Right forelimb (tissue), 1 donor: ENCODE measurements at regions not wholly inside any gene's neighbourhood (a gene's known extent, or its start where the extent isn't known, plus 50 kb on each side); places are given as distances from the start of the nearest gene placed in this dataset.

Experiments used
- DNase-seq: peaks from one replicate; pipeline ENCODE4 v3.0.0-alpha.2; 2018

- DNase-seq, result no peak
Observed at GRCh38 chr9:89796606-89797005, 191.8 kb downstream of the GADD45G start.

GRCh38 chr9:89797255-89797654, 192.4 kb downstream of the GADD45G start:
- no peak for DNase-seq

- DNase-seq, result no peak
Observed at GRCh38 chr9:89797937-89798455, 193.2 kb downstream of the GADD45G start.

- no peak for DNase-seq
Observed at GRCh38 chr9:89798547-89799120, 193.8 kb downstream of the GADD45G start.

- DNase-seq, result no peak
Observed at GRCh38 chr9:89799221-89799620, 194.4 kb downstream of the GADD45G start.

DNA sequence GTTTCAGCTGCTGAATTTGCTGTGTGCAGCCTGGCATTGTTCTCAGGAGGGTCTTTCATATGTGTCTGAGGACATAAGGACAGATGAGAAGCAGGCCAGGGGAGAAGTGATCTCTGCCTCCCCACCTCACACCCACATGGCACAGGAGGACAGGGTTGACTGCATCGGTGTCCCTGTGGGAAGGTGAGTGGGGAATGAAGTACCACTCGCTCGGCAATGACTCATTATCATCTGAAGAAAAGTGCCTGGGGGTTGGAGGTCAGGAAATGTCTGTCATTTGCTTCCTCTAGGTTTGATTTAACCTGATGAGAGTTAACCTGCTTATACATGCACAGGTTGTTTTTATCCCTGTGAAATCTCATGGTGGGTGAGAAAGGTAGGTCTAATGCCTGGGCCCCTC, 195.0 kb downstream of the GADD45G start:
- DNase-seq, result no peak

DNA sequence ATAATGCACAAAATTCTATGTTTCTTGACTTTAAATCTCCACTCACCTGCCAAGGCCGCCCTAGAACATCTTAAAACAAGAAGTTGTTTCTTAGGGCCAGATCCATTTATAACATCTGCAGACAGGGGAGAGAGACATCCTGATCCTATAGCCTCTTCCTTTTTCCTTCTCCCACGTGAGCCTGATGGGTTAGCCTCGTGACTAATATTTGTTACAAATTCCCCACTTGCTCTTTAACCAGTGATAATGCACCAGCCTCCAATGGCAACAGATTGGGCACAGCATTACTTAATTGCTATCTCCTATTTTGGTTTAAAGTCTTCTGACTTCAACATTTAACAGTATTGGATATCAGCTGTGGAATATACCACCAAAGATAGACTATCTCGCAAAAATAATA, 196.5 kb downstream of the GADD45G start:
- no peak for DNase-seq

DNA sequence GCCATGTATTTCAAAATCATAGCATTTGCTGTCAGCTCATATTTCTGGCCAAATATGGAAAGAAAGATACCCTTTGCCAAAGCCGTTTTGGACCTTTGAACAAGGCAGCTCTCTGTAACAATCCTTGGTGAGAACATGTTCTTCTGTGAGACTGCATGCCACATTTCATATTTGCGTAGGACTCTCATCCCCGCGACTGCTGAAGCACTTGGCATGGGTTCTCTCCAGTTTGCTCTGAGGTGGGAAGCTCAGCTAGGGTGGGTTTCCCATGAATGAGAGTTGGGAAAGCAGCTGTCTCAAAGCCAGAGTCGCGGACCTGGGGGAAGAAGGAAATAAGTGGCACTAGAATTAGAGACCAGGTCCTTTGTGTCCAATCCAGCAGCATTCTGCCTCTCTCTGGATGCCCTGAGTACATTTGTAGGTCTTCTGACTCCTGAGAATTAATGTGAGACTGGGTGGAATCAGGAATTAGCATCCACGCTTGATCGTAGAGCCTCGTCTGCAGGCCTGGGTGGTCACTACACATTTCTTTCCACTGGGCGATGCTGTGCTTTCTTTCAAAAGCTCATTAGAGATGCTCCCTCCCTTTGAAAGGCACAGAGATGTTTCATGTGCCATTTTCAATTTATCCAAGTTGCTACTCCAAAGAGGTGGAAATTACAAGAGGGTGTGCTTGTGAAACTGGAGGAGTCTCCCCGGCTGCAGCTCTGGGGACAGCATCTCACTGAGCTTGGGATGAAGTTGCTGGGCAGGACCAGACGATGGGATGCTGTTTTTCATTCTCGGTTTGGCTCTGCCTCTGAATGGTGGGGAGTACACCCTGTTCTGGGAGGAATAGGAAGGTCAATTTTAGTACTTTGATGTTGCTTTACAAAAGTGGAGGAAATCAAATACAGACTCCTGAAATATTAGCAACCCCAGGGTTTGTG, 197.2 kb downstream of the GADD45G start:
- DNase-seq, result no peak

DNA sequence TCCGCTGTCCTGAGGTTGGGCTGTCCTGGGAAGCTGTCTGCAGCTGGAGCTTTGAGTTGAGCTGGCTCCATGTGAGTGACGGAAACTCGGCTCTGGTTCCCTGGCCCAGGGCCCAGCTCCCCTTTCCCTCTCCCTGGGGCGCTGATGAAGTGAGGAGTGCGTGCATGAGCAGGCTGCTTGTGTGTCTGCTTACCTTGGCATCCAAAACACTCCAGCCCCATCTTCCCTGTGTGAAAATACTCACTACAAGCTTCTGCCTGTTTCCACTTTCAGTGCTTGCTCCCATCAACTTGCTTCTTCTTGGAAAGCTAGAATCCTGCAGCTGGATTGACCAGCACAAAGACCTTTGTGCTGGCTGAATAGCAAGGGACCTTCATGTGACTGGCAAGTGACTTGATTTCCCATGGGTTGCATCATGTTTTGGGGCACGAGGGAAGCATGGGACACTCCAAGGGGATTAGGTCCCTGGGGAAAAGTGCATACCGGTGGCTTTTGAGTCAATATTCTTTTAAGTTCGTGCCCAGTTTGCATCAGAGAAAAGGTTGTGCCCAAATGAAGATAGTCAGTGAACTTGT, 198.1 kb downstream of the GADD45G start:
- DNase-seq, result peak; percentile 83

- no peak for DNase-seq
Observed at GRCh38 chr9:89803403-89803802, 198.6 kb downstream of the GADD45G start.

GRCh38 chr9:89804766-89805531, 200.1 kb downstream of the GADD45G start:
- DNase-seq, result no peak

DNA sequence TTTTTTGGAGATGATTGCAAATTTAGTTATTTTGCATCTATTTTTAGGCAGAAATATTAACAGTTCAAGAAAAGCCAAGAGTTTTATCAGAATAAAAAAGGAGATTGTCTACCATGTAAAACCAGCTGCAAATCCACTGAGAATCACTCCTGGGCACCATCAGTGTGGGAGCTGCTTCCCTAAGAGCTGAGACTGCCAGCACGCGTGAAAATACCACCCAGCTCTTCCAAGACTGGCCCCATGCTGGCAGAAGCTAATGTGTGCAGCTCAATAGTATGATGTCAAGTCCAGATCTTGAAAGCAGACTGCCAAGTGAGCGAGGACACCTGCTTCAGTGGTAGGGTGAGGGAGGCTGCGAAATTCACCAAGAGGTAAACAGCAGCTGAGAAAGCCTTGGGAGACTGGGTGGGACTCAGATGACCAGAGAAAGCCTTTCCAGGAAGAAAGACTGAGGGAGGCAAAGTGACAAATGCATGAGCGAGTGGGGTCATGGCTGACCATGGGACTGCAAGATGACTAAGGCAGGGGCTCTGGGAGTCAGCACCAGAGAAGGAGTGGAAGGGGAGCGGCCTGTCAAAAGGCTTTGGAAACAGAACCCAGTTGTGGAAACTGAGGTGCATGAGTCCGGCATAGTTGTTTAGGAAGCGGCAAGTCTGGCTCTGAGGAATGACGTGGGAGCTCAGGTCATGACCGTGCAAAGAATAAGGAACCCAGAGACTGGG, 200.9 kb downstream of the GADD45G start:
- no peak for DNase-seq

DNA sequence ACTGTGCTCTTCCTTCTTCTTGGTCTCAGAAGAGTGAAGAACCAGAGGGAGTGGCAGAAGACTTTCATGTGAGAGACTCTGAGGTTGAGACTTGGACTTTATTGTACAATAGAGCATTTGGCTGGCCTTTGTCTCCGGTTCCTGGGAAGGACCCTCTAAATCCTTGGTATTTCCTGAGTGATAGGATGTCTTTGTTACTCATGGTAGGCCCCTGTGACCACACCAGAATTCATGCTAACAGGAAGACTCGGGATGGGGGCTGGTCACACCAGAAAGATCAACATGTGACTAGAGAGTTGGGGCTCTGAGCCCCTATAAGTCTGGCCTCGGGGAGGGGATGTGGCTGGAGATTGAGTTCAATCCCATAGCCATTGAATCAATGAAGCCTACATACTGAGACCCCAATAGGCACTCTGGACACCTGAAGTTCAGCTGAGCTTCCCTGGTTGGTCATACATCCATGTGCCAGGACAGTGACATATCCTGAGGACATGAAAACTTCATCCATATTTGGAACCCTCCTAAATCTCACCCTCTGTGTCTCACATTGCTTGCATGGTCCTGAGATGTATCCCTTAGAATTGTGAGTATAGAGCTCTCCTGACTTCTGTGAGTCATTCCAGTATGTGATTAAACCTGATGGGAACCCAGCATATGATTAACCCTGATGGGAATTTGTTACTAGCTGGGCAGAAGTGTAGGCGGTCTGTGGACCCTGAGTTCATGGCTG, 201.7 kb downstream of the GADD45G start:
- no peak for DNase-seq

DNA sequence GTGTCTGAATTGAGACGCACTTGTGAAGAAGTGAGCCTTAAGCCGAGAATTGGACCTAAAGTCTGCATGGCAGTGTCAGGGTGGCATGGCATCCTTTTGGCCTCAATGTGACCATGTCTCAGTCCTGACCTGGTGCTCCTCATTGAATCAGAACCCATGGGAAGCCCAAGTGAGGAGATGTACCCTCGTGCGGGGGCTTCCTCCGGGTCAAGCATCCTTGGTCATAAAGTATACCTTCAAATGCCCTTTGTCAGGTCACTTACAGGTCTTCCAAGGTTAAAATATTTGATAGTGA, 202.2 kb downstream of the GADD45G start:
- DNase-seq, result no peak

DNA sequence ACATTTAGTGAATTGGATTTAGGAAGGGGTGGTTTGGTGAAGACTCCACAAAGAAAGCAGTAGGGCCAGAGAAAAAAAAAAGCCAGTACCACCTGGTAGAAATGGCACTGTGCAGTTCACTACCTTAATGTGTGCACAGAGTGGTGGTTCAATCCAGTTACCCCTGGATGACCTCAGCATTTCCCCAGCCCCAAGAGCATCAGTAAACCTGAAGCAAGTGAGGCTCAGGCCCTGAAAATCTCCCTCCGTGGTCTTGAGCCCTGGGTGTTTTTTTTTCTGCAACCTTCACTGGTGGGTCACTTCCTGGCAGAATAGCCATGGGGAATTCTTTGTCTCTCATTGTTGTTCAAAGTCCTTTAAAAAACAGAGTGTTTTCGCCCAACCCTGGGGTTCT, 202.9 kb downstream of the GADD45G start:
- DNase-seq, result no peak

DNA sequence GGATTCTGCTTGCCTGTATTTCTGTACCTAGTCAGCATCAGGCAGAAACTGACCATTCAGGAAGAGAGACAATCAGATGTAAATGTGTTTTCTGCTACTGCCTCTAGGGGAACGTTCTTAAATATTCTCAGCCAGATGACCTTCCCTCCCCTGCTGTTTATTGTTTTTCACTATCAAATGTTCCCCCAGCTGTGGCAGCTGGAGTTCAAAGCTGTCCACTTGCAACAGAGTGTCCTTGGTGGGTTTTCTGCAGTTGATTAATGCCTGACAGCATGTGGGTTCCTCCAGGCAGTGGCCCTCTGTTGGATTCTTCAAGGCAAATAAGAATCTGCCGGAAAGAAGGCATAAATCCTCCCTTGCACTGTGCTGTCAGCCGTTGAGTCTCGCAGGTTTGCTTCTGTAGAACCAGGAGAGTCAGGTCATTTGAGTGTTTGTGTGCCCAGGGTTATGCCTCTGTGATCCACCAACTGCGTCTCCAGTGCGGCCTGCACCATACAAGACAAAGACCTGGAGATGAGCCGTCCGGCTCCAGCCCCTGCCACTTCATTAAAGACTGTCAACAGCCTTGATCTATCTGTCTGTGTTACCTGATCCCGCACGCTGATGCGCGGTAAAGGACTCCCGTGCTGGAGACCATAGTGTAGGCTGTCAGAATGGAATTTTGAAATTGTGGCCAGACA, 203.4 kb downstream of the GADD45G start:
- DNase-seq, result no peak

DNA sequence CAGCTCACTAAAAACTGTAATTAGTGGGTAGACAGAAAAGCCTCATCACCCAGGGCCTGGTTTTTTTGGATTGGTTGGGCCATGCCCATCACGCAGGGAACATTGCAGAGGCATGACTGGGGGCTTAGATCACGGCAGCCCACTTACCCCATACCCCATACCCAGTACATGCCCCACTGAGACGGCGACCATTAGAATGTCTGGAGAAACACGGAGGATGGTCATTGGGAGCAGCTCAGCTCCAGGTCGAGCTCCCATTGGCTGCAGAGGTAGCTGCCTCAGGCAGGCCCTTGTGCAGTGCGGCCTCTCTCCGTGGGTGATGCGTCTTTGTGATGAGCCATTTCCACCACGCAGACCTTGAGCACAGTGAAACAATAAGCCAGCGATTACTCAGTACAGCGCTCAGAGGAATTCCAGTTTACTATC, 204.0 kb downstream of the GADD45G start:
- no peak for DNase-seq

GRCh38 chr9:89810431-89810830, 205.6 kb downstream of the GADD45G start:
- DNase-seq, result no peak

GRCh38 chr9:89811356-89811755, 206.5 kb downstream of the GADD45G start:
- DNase-seq, result no peak

DNA sequence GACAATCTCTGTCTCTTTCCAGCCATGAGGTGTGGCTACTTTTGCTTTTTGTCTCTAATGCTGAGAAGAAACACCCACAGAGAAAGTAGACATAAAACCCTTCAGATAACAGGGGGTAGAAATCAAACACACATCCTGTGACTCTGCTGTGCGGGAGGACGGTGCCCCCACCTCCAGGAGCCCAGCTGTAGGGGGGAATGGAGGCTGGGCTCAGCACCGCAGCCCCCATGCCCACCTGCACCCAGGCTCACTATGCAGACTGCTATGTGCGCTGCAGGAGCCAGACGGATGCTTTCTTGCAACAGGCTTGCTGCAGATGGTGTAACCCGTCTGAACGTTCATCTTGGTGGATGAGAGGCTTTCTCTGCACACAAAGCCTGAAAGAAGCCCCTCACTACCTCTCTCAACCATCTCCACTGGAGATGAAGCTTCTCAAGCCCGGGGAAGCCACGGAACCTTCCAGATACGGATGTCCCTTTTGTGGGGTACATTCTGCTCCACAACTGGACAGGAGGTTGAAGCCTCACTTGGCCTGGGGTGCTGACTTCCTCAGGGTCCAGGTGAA, 207.2 kb downstream of the GADD45G start:
- DNase-seq, result no peak
